ENCODE measurements at regions not wholly inside any gene's neighbourhood (a gene's known extent, or its start where the extent isn't known, plus 50 kb on each side); places are given as distances from the start of the nearest gene placed in this dataset.
"Not testable (repeated sequence)": the region's sequence is repeated elsewhere in the genome, so short reads cannot be mapped to it uniquely, and the experiment has no call there.

DNA sequence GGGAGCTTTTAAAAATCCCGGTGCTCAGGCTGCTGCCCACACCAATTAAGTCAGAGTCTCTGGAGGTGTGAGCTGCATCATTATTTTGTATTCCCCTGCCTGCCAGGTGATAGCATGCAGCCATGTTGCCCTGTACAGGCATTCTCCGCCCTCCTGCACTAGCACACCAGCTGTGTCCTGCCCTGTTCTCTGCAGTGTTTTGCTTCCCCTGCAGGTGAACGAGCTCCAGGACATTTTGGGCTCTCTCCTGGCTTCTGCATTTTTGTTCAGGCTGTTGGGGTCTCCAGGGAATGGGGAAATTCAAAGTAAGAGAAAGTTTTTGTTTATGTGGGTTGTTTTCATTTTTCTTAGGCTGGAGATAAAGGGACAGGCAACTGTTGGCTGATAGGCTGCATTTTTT lies 271.0 kb upstream of the COBL start:
- no peak for DNase-seq

DNA sequence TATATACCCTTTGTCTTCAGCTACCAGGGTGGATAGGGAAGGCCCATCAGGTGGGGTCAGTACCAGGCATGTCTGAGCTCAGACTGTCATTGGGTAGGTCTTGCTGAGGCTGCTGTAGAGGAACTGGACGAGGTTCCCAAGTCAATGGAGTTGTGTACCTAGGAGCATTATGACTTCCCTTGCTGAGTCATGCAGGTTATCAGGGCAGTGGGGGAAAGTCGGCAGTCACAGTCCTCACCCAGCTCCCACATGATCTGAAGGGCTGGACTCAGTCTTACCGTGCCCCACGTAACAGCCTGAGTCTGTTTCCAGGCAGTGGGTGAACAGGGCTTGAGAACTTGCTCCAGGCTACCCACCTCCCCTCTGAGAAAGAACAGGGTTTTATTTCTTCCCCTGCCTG lies 260.8 kb upstream of the COBL start:
- no peak for DNase-seq

DNA sequence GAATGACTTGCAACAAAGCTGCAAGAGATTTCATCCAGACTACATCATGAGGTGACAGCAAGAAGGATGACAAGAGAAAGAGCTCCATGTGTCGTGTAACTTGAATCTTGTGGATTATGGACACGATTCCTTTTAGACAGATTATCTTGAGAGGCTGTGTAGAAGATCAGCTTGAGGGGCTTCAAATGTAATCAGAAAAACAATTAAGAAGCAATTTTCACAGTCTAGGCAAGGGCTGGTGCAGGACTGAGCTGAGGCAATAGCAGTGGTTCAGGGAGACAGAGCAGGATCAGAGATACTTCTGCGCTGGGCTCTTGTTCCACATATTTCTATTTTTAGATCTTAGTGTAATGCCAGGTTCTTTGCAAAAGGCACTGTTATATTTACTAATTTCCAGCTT lies 253.0 kb upstream of the COBL start:
- DNase-seq = no peak

DNA sequence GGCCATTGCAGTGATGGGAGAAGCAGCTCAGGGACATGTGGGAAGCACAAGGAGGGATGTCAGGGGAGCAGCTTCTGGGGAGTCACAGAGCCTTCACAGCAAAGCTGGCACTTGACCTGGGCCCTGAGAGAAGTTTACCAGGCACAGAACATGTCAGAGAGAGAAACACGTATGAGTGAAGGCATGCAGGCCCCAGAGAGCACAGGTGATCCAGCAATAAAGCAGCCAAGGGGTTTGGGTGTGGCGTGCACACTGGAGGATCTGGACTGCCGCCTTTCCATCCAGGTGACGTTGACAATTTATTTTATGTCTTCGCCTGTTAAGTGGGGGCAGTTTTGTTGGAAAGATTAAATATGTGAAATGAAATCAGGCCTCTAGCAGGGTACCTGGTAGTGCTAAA lies 252.6 kb upstream of the COBL start:
- no peak for DNase-seq

DNA sequence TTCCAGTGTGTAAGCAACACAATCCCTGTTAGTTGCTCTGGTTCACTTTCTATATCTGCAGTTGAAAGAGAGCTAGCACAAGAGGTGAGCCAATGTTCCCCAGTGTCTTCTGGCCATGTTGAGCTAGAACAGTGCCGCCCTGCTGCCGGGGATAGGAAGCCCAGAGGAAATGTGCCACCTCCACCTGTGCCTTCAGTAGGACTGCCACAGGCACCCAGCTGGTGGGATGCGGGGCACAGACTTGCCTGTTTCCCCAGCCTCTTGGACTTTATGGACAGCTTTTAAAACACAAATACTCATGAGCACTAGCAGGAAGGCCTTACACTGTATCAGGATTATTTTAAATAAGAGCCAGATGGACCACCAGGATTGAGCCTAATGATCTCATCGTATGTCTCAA lies 234.5 kb upstream of the COBL start:
- DNase-seq = no peak

DNA sequence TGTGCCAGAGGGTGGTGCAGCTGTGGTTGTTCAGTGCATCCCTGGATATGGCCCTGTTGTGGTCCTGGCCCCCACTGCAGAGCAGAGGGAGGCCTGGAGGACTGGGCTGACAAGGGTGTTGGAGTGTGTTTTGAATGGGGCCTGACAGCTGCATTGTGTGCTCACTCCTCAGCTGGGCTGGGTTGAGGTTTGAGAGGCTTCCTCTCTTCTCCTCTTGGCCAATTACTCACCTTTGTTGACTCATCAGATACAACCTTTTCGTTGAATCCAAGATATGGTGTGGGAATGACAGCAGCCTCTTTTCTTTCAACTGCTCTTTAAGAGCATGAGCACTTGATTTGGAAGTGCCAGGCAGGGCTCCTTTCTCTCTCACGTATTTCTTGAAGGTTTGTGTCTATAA lies 228.5 kb upstream of the COBL start:
- DNase-seq = peak; percentile 51

DNA sequence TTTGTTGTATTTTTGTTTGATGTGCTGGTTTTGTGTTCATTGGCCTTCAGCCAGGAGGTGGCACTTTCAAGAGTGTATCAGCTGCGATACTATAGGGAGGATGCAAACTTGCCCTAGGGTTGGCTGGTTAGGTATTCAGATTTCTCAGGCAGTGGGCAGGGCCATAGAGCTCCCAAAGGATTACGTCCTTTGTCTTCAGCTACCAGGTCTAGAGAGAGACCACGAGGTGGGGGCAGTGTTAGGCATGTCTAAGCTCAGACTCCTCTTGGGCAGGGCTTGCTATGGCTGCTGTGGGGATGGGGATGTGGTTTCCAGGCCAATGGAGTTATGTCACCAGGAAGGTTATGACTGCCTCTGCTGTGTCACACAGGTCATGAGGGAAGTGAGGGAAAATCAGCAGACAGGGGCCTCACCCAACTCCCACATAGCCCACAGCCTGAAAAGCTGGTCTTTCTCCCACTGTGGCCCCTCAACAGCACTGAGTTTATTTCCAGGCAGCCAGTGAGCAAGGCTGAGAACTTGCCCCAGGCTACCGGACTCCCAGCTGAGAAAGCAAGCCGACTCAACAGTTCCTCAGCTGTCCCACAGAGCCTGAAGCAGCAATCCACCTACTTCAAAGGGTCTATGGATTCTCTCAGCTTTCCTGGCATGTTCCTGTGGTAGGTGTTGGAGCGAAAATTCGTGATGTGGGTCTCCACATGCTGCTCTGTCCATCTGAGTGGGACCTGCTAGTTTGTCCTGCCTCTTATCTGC lies 227.4 kb upstream of the COBL start:
- peak; percentile 98 for DNase-seq

DNA sequence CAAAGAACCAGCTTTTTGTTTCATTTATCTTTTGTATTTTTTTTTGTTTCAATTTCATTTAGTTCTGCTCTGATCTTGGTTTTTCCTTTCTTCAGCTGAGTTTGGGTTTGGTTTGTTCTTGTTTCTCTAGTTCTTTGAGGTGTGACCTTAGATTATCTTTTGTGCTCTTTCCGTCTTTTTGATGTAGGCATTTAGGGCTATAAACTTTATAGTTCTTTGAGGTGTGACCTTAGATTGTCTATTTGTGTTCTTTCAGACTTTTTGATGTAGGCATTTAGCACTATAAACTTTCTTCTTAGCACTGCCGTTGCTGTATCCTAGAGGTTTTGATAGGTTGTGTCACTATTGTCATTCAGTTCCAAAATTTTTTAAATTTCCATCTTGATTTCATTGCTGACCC lies 224.3 kb upstream of the COBL start:
- not testable (repeated sequence) for DNase-seq

DNA sequence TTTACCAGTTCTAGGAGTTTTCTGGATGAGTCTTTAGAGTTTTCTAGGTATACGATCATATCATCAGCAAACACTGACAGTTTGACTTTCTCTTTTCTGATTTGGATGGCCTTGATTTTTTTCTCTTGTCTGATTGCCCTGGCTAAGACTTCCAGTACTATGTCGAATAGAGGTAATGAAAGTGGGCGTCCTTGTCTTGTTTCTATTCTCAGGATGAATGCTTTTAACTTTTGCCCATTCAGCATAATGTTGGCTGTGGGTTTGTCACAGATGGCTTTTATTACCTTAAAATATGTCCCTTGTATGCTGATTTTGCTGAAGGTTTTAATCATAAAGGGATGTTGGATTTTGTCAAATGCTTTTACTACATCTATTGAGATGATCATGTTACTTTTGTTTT lies 223.2 kb upstream of the COBL start:
- no peak for DNase-seq

DNA sequence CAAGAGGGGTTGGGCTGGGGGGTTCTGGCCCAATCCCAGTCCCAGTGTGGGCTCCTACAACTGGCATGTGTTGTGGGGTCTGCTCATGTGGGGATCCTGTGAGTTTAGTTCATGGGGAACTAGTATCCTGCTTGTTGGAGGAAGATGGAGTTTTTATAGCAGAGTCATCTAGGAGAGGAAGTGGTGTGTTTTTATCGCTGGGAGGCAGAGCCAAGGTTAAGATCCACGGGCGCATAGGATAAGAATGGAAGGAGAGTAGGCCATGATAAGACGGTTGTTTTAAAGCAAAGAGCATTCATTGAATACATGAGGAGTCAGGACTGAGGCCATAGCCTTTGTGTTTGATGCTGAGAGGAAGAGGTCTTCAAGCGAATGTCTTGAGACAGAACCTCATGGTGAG lies 211.6 kb upstream of the COBL start:
- no peak for DNase-seq

DNA sequence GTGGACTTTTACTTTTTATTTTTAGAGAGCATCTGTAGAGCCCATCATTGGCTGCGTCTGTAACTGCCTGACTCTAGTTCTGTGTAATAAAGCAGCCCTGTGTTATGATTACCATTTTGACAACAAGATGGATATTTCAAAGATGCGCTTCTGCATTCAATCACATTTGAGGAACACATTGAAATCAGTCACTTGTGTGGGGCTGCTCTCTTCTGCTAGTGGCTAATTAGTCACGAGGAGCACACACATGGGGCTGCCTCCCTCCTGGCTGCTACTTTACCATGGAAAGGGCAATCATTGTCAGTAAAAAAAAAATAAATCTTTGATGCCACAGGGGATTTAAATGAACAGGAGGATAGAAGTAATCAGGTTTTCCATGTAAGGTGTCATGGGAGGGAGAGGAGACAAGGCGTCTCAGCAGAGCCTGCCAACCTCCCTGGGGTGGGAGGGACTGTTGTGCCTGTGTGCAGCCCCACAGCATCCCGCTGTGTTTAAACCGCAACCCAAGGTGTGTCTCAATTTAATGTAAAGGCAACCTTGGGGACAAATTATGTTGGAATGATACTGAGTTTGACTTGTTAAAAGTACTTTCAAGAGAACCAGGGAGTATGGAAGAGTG lies 205.2 kb upstream of the COBL start:
- DNase-seq = no peak

DNA sequence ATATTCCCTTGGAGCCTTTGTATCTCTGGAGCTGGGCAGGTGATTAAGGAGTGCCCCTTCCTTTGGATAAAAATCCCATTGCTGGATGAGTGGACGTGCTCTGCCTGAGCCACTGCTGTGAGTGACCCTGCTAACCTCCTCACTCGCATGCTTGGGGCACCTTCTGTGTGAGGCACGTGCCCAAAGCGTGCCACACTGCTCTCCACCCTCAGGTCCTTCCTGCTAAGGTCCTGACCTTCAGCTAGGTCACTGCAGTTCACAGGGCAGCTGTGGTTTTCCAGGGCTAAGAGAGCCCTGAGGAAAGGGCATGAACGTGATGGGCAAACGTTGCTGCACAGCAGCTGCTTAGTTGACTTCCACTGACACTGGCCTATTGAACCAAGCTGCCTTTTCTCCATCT lies 204.4 kb upstream of the COBL start:
- DNase-seq = no peak

DNA sequence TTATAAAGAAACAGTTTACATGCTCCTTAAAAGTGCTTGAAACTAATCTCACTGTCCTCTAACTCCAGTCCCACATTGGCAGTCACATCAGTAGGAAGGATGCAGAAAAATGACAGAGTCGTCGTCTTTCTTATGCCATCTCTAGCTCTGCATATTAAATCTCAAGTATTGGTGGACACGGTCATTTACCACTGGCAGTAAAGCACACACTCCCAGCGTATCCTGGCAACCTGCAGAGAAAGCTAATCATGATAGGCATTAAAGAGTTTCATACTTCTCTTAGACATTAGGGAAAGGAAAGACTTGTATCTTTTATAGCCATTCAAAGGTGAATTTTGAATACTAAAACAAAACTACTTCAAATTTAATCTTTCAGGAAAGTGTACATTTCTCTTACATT lies 202.0 kb upstream of the COBL start:
- no peak for DNase-seq

DNA sequence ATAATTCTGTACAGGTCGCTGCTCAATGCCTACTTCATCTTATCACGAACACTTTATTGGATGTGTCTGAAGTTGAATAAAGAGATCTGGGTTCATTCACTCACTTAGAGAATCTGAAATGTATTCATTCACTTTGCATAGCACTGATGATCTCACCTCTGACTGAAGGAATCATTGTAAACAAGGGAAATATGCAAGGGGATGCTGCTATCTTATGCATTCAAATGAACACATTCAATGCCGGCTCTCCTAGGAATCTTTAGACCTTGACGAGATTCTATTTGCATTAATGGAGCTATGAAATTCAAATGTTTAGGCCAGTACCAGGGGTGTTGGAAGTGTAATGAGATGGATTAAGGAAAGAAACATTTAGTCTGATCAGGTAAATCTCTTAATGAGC lies 200.6 kb upstream of the COBL start:
- DNase-seq = no peak

DNA sequence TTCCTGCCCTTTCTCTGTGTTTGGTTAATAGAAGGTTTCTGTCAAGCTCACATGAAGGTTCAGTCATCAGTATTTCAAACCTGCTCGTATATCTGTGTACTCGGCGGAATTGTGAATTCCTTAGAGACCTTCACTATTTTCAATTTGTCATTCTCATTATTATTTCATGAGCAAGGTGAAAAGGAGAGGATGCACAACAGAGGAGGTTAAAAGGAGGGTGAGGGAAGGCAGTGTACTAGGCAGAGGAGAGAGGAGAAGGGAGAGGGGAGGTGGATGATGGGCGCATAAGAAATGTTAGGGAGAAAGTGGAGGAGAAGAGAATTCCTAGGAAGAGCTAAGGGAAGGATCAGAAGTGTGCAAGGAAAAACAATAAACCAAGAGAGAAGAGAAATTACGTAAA lies 185.0 kb upstream of the COBL start:
- DNase-seq = no peak

DNA sequence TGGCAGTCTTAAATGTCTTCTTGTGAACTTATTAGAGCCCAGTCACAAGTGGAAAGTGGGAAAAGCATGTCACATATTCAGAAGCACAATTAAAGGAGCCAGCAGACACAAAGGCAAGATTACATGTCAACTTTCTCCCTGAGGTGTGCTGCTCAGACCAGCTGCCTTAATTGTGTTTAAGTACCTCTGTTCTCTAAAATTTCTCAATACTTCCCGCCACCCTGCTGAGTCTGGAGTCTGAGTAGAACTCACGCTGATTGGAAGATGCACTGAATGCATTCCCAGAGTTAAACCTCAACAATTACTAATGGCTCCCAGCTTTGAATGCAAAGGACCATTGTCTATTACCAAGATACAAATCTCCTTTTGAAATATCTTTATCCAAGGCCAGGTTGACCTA lies 166.4 kb upstream of the COBL start:
- DNase-seq = no peak

DNA sequence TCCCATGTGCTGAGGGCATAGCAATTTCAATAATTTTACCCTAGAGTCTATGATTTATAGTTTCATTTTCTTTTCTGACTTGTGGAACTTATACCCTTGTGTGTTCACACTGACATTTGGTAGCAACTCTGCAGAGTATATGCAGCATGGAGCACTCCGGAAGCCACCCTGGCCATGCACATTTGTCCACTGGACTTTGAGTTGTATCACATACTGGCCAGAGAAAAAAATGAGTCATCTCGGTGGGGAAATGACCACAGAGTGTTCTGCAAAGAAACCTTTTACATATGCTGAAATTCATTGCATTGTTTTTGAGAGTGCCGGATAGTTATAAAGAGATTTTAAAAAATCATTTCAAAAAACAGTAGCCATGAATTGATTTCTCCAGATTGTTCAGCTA lies 164.8 kb upstream of the COBL start:
- no peak for DNase-seq

DNA sequence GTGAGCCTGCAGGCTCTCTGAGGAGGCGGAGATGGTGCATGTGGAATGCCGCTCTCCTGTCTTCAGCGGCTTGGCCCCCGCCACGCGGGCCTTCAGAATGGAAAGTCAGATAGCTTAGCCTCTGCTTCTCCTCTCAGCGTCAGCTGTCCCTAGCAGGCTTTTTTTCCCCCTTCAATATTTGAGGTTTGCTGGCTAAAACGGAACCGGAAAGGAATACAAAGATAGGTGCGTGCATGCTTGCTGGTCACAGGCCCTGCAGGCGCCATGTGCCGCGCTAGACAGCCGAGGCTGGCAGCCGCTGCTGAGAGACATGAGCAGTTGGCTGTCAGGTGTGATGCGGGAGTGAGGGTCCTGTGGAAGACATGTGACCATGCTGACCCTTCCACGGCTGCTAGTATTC lies 161.2 kb upstream of the COBL start:
- DNase-seq = no peak

DNA sequence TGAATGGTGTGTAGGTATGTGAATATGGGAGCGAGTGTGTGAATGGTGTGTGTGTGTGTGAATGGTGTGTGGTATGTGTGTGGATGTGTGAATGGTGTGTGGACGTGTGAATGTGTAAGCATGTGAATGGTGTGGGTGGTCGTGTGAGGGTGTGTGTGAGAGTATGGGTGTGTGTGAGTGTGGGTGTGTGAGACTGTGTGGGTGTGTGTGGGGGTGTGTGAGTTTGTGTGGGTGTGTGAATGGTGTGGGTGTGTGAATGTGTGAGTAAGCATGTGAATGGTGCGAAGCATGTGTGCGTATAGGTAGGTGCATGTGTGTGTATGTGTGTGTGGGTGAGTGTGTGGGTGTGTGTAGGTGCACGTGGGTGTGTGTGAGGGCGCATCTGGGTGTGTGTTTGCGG lies 160.7 kb upstream of the COBL start:
- no peak for DNase-seq

DNA sequence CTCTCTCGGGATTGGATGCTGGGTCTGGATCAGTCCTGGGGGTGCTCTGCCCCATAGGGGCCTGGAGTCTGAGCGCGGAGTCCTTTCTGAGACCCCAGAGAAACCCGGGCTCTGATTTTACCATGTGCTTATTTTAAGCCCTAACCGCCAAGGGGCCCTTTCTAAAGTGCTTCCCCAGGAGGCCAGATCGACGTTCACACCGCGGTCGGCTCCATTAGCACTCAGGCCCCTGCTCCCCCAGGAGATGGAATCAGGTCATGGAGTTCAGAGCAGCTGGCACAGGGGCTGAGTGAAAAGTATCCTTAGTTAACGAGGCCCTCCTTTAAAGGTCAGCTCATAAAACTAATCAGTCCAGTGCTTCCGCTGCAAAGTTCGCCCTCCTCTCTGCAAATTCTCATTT lies 159.4 kb upstream of the COBL start:
- DNase-seq = no peak

DNA sequence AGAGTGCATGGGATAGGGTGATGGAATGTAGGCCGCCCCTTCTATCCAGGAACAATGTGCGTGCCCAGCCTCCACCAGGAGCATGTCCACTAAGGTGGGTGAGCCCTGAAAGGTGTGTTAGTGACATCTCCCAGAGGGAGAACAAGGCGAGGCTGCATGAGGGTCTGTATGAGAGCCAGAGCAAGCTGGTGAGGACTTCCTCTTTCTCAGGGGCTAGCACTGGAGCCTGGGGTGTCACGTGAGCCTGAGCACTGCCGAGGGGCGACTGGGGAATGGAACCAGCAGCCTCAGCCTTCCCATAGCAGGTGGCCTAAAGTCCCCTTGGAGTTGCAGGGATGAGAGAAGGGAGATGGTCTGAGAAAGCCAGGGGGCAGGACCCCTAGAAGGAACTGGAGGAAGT lies 156.3 kb upstream of the COBL start:
- no peak for DNase-seq

DNA sequence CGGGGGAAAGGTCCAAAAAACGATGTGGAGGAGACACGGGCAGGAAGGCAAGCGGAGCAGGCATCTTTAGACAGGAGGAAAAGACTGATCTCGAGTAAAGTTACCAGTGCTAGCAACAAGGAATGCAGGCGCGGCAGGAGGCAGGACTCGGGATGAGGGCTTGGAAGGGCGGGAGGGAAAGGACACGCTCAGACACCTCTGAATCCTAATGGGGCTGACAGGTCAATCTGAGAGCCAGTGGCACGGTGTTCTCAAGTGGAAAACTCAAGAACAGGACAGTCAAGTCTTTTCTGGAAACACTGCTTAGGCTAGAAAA lies 155.3 kb upstream of the COBL start:
- DNase-seq = no peak

DNA sequence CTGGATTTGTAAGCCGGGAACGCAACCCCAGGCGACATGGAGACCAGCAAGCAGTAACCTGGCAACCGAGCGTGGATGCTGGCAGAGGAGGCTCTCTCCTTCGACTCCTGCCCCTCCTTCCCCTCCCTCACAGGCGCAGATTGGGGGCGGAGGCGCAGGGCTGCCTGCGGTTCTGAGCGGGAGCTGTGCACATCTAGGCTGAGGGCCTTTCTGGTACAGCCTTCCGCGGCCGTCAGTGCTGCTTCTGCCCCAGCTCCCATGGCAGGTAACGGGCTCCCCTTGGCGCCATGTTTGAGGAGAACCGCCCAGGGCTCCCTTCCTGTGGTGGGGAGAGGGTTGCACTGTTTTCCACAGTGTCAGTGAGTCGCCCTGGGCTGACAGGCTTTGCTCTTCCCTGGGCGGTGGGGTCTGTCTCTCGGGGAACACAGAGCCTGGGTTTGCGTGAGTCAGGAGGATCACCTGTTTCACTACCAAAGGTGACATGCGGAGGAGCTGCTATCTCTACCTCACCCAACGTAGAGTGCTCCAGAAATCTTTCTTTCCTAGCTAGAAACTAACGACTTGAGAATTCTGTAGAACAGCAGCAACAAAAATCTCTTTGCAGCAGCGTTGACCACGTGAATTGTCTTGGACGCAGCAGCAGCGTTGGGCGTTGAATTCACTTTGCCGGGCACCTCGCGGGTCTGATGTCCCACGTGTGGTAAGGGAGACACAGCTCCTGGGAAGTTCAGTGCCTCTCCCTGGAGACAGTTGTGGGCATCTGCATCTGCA lies 154.8 kb upstream of the COBL start:
- no peak for DNase-seq

DNA sequence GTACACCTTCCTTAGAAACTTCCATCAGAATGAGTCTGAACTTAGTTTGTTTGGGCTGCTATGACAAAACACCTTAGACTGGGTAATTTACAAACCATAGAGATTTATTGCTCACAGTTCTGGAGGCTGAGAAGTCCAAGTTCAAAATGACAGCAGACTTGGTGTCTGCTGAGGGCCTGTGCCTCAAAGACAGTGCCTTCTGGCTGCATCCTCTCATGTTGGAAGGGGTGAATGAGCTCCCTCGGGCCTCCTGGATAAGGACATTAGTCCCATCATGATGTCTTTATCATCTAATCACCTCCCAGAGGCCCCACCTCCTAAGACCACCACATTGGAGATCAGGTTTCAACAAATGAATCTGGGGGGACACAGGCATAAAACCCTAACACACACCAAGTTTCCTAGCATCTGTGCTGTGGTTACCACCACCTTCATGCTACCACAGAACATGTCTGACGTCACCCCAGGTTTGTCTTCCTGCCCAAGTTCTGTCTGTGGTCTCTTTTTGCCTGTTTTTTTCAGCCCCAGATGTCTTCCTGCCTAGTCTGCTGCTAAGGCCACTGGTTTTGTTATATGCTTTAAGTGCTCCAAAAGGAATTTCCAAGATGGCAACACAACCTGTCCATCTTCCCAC lies 150.9 kb upstream of the COBL start:
- no peak for DNase-seq

Measured in NCI-H2029 treated with DMSO at 0.1 percent for 48 hours (cell line).